ENCODE measurements at regions not wholly inside any gene's neighbourhood (a gene's known extent, or its start where the extent isn't known, plus 50 kb on each side); places are given as distances from the start of the nearest gene placed in this dataset.

DNA sequence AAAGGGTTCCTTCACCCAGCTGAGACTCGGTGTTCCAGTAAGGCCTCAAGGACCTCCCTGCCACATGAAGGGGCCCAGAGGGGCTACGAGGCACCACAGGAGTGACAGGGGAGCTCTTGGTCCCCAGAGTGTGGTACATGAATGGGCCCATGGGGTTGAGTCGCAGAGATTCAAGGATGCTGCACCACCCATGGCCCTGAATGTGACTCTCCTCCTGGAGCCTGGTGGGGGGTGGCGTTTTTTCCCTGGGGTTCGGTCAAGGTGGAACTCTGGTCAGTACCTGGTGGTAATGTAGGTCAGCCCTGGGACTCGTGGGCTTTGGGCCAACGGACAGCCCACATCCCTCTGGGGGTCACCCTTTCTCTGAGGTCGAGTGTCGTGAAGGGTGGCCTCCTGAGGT lies 204.0 kb downstream of the UBE3A start:
- H3K36me3 ChIP-seq (ENCODE audit: control insufficient read depth, insufficient read depth, low read length): no peaks in the 10 kb centered on the region
- H3K4me1 ChIP-seq (ENCODE audit: control insufficient read depth, insufficient read depth, low read length): no peaks in the 10 kb centered on the region
- H3K4me3 ChIP-seq (ENCODE audit: low read depth, low read length): no peak overlapping the region
- peaks cover 10% of the 10 kb centered on the region for H3K9me3 ChIP-seq (ENCODE audit: control insufficient read depth, insufficient read depth, low read length)
- no peaks in the 10 kb centered on the region for H3K27me3 ChIP-seq (ENCODE audit: control insufficient read depth, insufficient read depth, low read length)
- no peak overlapping the region for H3K9ac ChIP-seq (ENCODE audit: low read depth, low read length)

DNA sequence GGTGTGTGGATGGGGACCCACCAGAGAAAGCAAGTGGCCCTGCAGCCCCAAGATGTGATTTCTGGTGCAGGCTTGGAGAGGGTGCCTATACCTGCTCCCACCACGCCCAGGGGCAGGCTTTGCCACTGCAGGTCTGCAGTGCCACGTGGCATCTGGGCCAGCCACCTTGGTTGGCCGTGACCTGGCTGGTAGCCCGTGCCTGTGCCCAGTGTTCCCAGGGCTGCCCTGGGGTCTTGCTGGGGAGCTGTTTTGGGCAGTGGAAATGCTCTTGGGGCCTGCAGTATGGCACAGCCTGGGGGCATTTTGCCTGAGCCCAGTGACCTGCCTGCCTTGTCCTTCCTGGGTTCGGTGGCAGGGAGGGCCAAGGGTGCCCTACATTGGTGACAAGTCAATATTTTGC lies 203.4 kb downstream of the UBE3A start:
- Histone ChIP-seq H3K4me3 (ENCODE audit: low read depth, low read length) (no peak overlapping the region), H3K9ac (ENCODE audit: low read depth, low read length) (no peak overlapping the region), H3K36me3 (ENCODE audit: control insufficient read depth, insufficient read depth, low read length) (no peaks in the 10 kb centered on the region), H3K27me3 (ENCODE audit: control insufficient read depth, insufficient read depth, low read length) (no peaks in the 10 kb centered on the region), H3K9me3 (ENCODE audit: control insufficient read depth, insufficient read depth, low read length) (peaks cover 5% of the 10 kb centered on the region), H3K4me1 (ENCODE audit: control insufficient read depth, insufficient read depth, low read length) (no peaks in the 10 kb centered on the region)

DNA sequence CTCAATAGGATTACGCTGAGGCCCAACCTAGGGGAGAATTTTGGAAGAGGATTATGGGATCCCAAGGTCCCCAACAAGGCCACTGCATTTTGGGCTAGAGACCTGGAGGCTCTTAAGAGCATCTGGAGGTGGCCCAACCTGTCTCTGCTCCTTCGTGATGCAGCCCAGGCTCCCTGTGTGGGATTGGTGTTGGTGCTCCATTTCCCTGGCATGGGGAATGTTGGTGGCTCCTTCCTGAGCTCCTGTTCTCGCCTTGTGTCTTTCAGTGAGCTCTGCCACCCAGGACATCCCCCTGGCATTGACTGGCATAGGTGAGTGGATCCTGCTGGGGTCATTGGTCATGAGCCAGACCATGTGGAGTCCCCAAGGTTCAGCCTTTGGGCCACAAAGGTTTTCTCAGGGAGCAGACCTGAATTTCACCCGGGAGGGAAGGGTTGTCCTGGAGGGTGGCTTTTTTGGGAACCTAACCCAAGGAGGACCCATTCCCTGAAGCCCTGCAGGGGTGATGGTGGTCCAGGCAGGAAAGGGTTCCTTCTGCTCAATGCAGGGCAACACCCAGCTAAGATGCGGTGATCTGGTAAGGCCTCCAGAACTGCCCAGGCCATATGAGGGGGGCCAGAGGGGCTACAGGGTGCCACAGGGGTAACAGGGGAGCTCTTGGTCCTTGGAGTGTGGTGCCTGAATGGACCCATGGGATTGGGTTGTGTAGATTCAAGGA lies 202.5 kb downstream of the UBE3A start:
- no peaks in the 10 kb centered on the region for H3K36me3 ChIP-seq (ENCODE audit: control insufficient read depth, insufficient read depth, low read length)
- H3K4me1 ChIP-seq (ENCODE audit: control insufficient read depth, insufficient read depth, low read length): no peaks in the 10 kb centered on the region
- no peak overlapping the region for H3K9ac ChIP-seq (ENCODE audit: low read depth, low read length)
- H3K9me3 ChIP-seq (ENCODE audit: control insufficient read depth, insufficient read depth, low read length): peaks cover 4% of the 10 kb centered on the region
- no peaks in the 10 kb centered on the region for H3K27me3 ChIP-seq (ENCODE audit: control insufficient read depth, insufficient read depth, low read length)
- no peak overlapping the region for H3K4me3 ChIP-seq (ENCODE audit: low read depth, low read length)

DNA sequence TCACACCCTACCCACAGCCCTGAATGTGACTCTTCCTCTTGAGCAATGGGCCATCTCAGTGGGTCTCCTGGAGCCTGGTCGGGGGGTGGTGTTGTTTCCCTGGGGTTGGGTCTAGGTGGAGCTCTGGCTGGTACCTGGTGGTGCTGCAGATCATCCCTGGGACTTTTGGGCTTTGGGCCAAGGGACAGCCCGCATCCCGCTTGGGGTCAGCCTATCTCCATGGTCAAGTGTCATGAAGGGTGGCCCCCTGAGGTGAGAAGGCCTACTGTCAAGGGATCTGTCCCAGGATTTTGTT lies 202.0 kb downstream of the UBE3A start:
- Histone ChIP-seq H3K4me3 (ENCODE audit: low read depth, low read length) (no peak overlapping the region), H3K9ac (ENCODE audit: low read depth, low read length) (no peak overlapping the region), H3K27me3 (ENCODE audit: control insufficient read depth, insufficient read depth, low read length) (no peaks in the 10 kb centered on the region), H3K9me3 (ENCODE audit: control insufficient read depth, insufficient read depth, low read length) (peaks cover 4% of the 10 kb centered on the region), H3K36me3 (ENCODE audit: control insufficient read depth, insufficient read depth, low read length) (no peaks in the 10 kb centered on the region), H3K4me1 (ENCODE audit: control insufficient read depth, insufficient read depth, low read length) (no peaks in the 10 kb centered on the region)

DNA sequence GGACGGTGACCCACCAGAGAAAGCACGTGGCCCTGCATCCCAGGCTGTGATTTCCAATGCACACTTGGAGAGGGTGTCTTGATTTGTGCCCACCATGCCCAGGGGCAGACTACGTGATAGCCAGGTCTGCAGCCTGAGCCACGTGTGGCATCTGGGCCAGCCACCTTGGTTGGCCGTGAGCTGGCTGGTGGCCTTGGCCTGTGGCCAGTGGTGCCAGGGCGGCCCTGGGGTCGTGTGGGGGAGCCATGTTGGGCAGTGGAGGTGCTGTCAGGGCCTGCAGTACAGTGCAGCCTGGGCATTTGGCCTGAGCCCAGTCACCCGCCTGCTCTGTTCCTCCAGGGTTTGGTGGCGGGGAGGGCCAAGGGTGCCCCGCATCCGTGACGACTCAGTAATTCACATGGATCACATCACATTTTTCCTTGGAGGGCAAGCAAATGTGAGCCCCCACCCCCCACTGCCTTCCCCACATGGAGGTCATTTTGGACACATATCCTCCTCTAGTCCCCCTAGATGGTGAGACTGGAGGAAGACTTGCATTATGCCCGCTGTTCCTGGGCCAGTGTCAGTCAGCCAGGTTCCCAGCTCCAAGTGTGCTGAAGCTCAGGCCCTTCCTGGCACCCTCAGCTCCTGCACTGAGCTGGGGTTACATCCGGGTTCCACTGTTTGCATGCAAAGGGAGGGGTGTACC lies 201.4 kb downstream of the UBE3A start:
- H3K27me3 ChIP-seq (ENCODE audit: control insufficient read depth, insufficient read depth, low read length): no peaks in the 10 kb centered on the region
- no peaks in the 10 kb centered on the region for H3K36me3 ChIP-seq (ENCODE audit: control insufficient read depth, insufficient read depth, low read length)
- no peak overlapping the region for H3K9ac ChIP-seq (ENCODE audit: low read depth, low read length)
- H3K9me3 ChIP-seq (ENCODE audit: control insufficient read depth, insufficient read depth, low read length): peaks cover 8% of the 10 kb centered on the region
- no peaks in the 10 kb centered on the region for H3K4me1 ChIP-seq (ENCODE audit: control insufficient read depth, insufficient read depth, low read length)
- H3K4me3 ChIP-seq (ENCODE audit: low read depth, low read length): no peak overlapping the region

DNA sequence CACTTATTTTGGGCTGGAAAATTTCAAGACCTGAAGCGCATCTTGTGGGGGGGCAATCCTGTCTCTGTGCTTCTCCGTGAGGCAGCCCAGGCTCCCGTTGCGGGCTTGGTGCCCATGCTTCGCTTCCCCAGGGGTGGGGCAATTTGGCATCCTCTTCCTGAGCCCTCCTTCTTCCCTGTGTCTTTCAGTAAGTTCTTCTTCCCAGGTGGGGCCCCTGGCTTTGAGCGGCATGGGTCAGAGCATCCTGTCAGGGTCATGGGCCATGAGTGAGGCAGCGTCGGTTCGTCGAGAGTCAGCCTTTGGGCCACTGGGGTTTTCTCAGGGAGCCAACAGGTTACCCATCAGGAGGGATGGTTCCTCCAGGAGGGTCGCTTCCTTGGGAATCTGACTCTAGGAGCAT lies 200.7 kb downstream of the UBE3A start:
- H3K36me3 ChIP-seq (ENCODE audit: control insufficient read depth, insufficient read depth, low read length): no peaks in the 10 kb centered on the region
- H3K9me3 ChIP-seq (ENCODE audit: control insufficient read depth, insufficient read depth, low read length): peaks cover 9% of the 10 kb centered on the region
- H3K4me3 ChIP-seq (ENCODE audit: low read depth, low read length): no peak overlapping the region
- no peaks in the 10 kb centered on the region for H3K4me1 ChIP-seq (ENCODE audit: control insufficient read depth, insufficient read depth, low read length)
- no peak overlapping the region for H3K9ac ChIP-seq (ENCODE audit: low read depth, low read length)
- no peaks in the 10 kb centered on the region for H3K27me3 ChIP-seq (ENCODE audit: control insufficient read depth, insufficient read depth, low read length)

DNA sequence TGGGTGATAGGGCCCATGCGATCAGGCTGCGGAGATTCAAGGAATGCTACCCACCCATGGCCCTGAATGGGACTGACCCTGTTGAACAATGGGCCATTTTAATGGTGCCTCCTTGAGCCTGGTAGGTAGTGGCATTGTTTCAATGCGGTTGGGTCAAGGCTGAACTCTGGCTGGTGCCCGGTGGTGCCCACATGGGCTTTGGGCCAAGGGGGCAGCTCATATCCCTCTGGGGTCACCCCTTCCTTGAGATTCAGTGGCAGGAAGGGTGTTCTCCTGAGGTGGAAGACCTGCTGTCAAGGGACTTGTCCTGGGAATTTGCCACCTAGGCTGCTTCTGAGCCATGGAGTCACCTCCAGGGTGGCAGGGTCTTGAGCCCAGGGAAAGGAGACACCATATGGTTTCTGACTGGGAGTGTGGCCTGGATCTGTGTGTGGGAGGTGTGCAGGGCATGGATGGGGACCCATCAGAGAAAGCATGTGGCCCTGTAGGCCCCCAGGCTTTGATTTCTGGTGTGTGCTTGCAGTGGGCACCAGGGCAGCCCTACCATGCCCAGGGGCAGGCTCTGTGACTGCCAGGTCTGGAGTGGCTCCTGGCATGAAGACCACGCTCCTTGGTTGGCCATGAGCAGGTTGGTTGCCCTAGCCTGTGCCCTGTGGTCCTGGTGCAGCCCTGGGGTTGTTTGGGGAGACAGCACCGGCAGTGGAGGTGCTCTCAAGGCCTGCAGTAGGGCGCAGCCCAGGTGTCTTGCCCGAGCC lies 199.9 kb downstream of the UBE3A start:
- Histone ChIP-seq H3K4me1 (ENCODE audit: control insufficient read depth, insufficient read depth, low read length) (no peaks in the 10 kb centered on the region), H3K27me3 (ENCODE audit: control insufficient read depth, insufficient read depth, low read length) (no peaks in the 10 kb centered on the region), H3K9ac (ENCODE audit: low read depth, low read length) (no peak overlapping the region), H3K36me3 (ENCODE audit: control insufficient read depth, insufficient read depth, low read length) (no peaks in the 10 kb centered on the region), H3K4me3 (ENCODE audit: low read depth, low read length) (no peak overlapping the region), H3K9me3 (ENCODE audit: control insufficient read depth, insufficient read depth, low read length) (peaks cover 9% of the 10 kb centered on the region)

DNA sequence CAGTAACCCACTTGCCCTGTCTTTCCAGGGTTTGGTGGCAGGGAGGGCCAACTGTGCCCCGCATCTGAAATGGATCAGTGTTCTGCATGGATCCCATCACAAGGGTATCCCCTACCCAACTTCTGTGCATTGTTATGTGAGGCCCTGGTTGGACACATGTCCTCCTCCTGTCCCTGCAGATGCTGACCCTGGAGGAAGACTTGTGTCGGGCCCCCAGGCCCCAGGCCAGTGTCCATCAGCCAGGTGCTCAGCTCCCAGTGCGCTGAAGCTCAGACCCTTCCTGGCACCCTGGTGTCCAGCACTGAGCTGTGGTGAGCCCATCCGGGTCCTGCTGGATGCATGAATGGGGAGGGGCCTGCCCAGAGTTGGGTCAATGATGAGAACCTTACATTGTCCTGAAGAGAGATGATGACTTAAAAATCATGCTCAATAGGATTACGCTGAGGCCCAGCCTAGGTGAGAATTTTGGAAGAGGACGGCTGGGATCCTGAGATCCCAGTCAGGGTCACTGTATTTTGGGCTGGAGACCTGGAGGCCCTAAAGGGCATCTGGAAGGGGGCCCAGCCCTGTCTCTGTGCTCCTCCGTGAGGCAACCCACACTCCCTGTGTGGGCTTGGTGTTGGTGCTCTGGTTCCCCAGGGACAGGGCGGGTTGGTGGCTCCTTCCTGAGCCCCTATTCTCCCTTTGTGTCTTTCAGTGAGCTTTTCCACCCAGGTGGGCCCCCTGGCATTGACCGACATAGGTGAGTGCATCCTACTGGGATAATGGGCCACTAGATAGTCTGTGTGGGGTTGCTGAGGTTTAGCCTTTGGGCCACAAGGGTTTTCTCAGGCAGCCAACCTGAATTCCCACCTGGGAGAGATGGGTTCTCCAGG lies 199.1 kb downstream of the UBE3A start:
- no peaks in the 10 kb centered on the region for H3K4me1 ChIP-seq (ENCODE audit: control insufficient read depth, insufficient read depth, low read length)
- peaks cover 9% of the 10 kb centered on the region for H3K9me3 ChIP-seq (ENCODE audit: control insufficient read depth, insufficient read depth, low read length)

DNA sequence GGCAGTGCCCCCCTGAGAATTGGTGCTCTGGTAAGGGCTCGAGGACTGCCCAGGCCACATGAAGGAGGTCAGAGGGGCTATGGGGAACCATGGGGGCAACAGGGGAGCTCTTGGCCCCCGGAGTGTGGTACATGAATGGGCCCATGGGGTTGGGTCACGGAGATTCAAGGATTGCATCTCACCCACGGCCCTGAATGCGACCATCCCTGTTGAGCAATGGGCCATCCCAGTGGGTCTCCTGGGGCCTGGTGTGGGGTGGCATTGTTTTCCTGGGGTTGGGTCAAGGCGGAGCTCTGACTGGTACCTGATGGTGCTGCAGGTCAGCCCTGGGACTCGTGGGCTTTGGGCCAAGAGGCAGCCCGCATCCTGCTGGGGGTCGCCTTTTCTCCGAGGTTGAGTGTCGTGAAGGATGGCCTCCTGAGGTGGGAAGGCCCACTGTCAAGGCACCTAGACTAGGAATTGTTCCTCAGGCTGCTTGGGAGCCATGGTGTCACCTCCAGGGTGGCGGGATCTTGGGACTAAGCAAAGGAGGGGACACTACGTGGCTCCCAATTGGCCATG lies 198.3 kb downstream of the UBE3A start:
- H3K27me3 ChIP-seq (ENCODE audit: control insufficient read depth, insufficient read depth, low read length): no peaks in the 10 kb centered on the region
- H3K4me1 ChIP-seq (ENCODE audit: control insufficient read depth, insufficient read depth, low read length): no peaks in the 10 kb centered on the region
- peaks cover 9% of the 10 kb centered on the region for H3K9me3 ChIP-seq (ENCODE audit: control insufficient read depth, insufficient read depth, low read length)
- H3K4me3 ChIP-seq (ENCODE audit: low read depth, low read length): no peak overlapping the region
- H3K9ac ChIP-seq (ENCODE audit: low read depth, low read length): no peak overlapping the region
- H3K36me3 ChIP-seq (ENCODE audit: control insufficient read depth, insufficient read depth, low read length): no peaks in the 10 kb centered on the region

More for the DNA sequence above, 199.1 kb downstream of the UBE3A start:
- no peaks in the 10 kb centered on the region for H3K27me3 ChIP-seq (ENCODE audit: control insufficient read depth, insufficient read depth, low read length)
- no peak overlapping the region for H3K4me3 ChIP-seq (ENCODE audit: low read depth, low read length)
- no peaks in the 10 kb centered on the region for H3K36me3 ChIP-seq (ENCODE audit: control insufficient read depth, insufficient read depth, low read length)
- no peak overlapping the region for H3K9ac ChIP-seq (ENCODE audit: low read depth, low read length)

DNA sequence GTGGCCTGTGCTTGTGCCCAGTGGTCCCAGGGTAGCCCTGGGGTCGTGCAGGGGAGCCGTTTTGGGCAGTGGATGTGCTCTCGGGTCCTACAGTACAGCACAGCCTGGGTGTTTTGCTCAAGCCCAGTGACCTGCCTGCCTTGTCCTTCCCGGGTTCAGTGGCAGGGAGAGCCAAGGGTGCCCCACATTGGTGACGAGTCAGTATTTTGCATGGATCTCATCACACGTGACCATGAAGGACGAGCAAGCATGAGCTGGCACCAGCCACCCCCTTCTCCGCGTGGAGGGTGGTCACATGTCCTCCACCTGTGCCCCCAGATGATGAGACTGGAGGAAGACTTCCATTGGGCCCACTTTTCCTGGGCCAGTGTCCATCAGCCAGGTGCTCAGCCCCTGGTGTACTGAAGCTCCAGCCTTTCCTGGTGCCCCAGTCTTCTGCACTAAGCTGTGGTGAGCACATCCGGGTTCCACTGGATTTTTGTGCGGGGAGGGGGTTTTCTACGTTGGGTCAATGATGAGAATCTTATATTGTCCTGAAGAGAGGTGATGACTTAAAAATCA lies 197.5 kb downstream of the UBE3A start:
- H3K4me1 ChIP-seq (ENCODE audit: control insufficient read depth, insufficient read depth, low read length): no peaks in the 10 kb centered on the region
- H3K4me3 ChIP-seq (ENCODE audit: low read depth, low read length): no peak overlapping the region
- no peaks in the 10 kb centered on the region for H3K27me3 ChIP-seq (ENCODE audit: control insufficient read depth, insufficient read depth, low read length)
- H3K9me3 ChIP-seq (ENCODE audit: control insufficient read depth, insufficient read depth, low read length): peaks cover 9% of the 10 kb centered on the region
- no peak overlapping the region for H3K9ac ChIP-seq (ENCODE audit: low read depth, low read length)
- no peaks in the 10 kb centered on the region for H3K36me3 ChIP-seq (ENCODE audit: control insufficient read depth, insufficient read depth, low read length)
